ENCODE measurements at regions not wholly inside any gene's neighbourhood (a gene's known extent, or its start where the extent isn't known, plus 50 kb on each side); places are given as distances from the start of the nearest gene placed in this dataset.

- Histone ChIP-seq H3K9me1 (replicated peaks; ENCODE audit: control insufficient read depth, extremely low read depth, insufficient read depth, low read length) (no peaks in the 10 kb centered on the region), H3K36me3 (ENCODE audit: control insufficient read depth in 2 of 2, extremely low read depth in 1 of 2, insufficient read depth in 2 of 2, low read length in 2 of 2) (no peaks in the 10 kb centered on the region), H4K20me1 (replicated peaks; ENCODE audit: control insufficient read depth, extremely low read depth, insufficient read depth, low read length) (no peaks in the 10 kb centered on the region), H3K9ac (replicated peaks; ENCODE audit: extremely low read depth, insufficient read depth, low read length) (no peak overlapping the region), H3K27ac (ENCODE audit: insufficient read depth, low read depth, low read length) (no peak overlapping the region), H3K79me2 (ENCODE audit: control insufficient read depth, insufficient read depth, low read length) (no peaks in the 10 kb centered on the region), H3K4me2 (ENCODE audit: insufficient read depth, low read length) (no peak overlapping the region), H3K9me3 (replicated peaks; ENCODE audit: control insufficient read depth, insufficient read depth, low read length) (no peaks in the 10 kb centered on the region), H3K4me1 (ENCODE audit: control insufficient read depth, extremely low read depth, insufficient read depth, low read length) (no peaks in the 10 kb centered on the region), H2AFZ (ENCODE audit: low read depth, low read length) (no peak overlapping the region), H3K4me3 (replicated peaks in 1 of 3; ENCODE audit: insufficient read depth in 1 of 3, low read depth in 1 of 3, low read length in 3 of 3) (no peak overlapping the region), H3K27me3 (ENCODE audit: control insufficient read depth in 2 of 2, insufficient read depth in 2 of 2, low read length in 2 of 2) (peaks cover 0 to 9% of the 10 kb centered on the region in 2 experiments)
- DNase-seq (ENCODE audit: low read depth, low spot score) (no peak), FAIRE-seq (no peak)
- intact Hi-C loops (cut with micrococcal nuclease) = no loop called here
- BruUV-seq (replicated peaks) = no TSS peak
- TF ChIP-seq MAX (IDR thresholded peaks at IDR 0.05; ENCODE audit: insufficient read depth, insufficient read length) (no peak), CTCF (IDR thresholded peaks at IDR 0.05; ENCODE audit: extremely low read depth in 1 of 2, insufficient read depth in 1 of 2, low read depth in 1 of 2, low read length in 2 of 2) (no peak), POLR2A (IDR thresholded peaks at IDR 0.05; ENCODE audit: low read depth, low read length) (no peak), EZH2 (IDR thresholded peaks at IDR 0.05; ENCODE audit: borderline replicate concordance, low read depth, low read length, severe bottlenecking) (no peak), GATA2 (IDR thresholded peaks at IDR 0.05; ENCODE audit: insufficient read depth, insufficient read length, low read depth, low read length) (no peak), JUN (IDR thresholded peaks at IDR 0.05; ENCODE audit: borderline replicate concordance, insufficient read depth, insufficient read length, low read depth) (no peak), MYC (IDR thresholded peaks at IDR 0.05; ENCODE audit: low read depth, low read length) (no peak), POLR2AphosphoS5 (IDR thresholded peaks at IDR 0.05; ENCODE audit: insufficient read depth, low read depth, low read length) (no peak), FOS (IDR thresholded peaks at IDR 0.05; ENCODE audit: borderline replicate concordance, insufficient read depth, low read length) (no peak)
- ChIA-PET CTCF (no interaction called here), POLR2A (no interaction called here)
- dilution Hi-C loops (cut with MboI; ENCODE audit: extremely low pct_ligation_motif_present, low sequenced_read_pairs) = no loop called here
These were observed 139.9 kb downstream of the RPS12 start for GRCh38 chr6:132954222-132954621.

All from endothelial cell of umbilical vein (primary cell).